Hippocampal formation (tissue), 2 donors: ENCODE measurements at regions not wholly inside any gene's neighbourhood (a gene's known extent, or its start where the extent isn't known, plus 50 kb on each side); places are given as distances from the start of the nearest gene placed in this dataset.

ENCODE experiments used
- DNase-seq, 2 donors: peaks; one replicate each; lab custom pipeline; 2025; lab: John Stamatoyannopoulos, UW

DNA sequence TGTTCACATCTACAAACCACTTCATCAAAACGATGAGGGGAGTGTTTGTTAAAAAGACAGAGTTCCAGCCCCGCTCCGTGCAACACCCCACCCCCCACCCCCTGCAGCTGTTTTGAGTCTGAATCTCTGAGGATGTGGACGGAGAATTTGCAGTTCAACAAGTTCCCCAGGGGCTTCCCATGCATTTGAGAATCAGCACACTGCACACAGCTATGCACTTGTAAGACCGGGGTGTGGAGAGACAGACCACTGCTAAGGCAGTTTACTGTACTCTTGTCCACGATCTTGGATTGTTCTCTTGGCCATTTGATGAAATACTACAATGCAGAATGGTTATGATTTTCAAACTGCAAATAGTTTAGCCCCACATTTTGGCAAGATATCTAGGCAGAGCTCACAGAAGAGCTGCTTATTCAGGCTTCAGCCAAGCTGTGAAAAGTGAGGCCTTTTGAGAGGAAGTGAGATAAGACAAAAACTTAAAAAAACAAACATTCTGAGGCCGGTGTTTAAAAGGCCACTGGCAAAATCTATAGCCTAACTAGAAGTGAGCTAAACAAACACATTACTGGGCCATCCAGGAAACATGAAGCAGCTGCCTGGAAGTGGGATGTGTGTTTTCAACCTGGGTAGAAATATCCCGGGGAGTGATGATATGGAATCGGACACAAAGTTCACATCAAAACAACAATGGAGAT is 308.2 kb upstream of the ADAMTS9 start:
- no peak for DNase-seq

DNA sequence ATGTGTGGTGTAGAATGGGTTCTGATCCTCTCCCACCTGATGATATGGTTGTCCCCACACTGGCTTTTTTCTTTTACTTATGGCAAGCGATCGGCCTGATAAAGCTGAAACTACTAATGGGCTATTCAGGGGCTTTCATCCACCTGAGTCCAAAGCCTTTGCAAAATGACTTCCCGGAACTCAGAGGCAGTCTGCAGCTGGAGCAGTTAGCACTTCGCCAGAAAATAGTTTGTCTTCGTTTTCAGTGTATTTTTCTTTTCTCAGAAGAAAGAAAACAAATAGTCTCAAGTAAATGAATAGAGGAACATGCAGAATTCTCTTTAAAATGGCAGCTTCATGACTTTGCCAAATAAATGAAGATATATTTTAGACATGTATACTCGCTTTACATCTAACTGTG is 306.0 kb upstream of the ADAMTS9 start:
- no peak for DNase-seq

DNA sequence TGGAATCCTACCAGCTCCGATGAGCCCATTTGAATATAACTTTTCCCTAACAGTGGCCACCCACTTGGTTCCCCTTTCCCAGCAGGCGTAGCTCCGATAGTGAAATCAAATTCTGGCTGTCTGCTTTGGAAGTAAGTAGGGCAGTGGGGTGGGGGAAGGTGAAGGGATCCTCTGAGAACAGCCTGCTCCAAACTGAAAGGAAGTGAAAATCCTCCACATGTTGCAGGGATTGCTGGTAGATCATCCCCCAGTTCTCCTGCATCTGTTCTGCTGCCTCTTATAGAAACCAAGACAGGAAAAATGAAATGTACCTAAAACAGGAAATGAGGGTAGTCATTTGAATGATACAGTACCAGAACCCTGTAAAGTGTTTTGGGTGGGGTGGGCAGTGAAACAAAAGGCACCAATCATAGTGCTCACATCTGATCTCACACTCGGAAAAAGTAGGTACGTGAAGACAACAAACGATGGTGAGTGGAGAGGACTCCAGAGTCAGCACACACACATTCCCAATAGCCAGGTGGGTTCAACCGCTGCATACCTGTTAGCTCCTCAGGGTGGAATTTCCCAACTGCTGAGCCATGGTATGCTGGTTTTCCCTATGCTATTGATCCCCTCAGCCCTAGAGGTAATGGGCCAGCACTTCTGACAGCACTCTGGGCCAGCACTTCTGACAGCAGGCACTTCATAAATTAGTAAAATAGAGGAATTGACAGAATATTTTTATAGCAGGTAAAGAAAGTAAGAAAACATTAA is 304.9 kb upstream of the ADAMTS9 start:
- DNase-seq: no peak

DNA sequence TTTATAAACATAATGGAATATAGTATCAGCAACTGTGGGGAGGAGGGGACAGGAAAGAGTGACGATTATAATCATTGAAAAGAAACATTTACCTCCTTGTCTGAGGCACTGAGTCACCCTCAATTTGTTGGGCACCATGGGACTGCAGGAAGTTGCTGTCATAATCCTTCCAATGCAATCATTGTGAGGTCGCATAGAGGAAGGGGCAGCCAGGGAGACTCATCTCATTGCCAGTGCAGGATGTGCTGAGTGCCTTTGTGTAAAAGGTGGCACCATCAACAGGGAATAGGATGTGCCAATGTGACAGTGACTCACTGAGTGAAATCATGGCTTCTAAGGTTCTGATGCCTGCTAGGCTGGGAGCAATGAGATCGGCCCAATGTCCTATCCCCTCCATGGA is 300.4 kb upstream of the ADAMTS9 start:
- DNase-seq: no peak

DNA sequence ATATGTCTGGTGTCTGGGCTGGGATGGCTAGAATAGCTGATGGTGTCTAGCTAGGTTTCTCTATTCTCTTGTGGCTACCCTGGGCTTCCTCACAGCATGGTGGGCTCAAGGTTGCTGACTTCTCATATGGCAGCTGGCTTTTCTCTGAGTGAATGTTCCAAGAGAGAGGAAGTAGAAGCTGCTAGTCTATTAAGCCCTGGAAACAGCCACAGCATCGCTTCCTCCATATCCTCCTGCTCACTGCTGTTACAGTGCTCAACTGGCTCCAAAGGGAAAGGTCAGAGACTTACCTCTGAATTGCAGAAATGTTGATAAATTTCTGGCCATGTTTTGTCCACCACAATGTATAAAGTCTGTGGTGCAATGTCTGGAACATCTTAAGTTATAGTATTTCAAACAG is 299.9 kb upstream of the ADAMTS9 start:
- no peak for DNase-seq

DNA sequence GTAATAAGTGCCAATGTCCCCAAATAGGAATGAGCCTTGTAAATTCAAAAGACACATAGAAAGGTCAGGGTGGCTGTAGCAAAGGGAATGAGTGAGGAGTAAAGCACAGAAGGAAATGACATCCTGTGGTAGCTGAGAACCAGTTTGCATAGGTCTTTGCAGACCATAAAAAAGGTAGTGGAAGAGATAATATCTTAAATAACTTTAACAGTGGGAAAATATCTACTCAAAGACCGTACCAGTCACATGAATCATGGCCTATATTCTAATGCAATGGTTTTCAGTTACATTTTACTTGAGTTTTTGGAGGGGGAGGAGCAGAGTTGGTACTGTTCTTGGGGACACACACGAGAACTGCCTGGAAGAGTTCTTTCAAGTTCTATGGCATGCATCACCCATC is 297.3 kb upstream of the ADAMTS9 start:
- no peak for DNase-seq

DNA sequence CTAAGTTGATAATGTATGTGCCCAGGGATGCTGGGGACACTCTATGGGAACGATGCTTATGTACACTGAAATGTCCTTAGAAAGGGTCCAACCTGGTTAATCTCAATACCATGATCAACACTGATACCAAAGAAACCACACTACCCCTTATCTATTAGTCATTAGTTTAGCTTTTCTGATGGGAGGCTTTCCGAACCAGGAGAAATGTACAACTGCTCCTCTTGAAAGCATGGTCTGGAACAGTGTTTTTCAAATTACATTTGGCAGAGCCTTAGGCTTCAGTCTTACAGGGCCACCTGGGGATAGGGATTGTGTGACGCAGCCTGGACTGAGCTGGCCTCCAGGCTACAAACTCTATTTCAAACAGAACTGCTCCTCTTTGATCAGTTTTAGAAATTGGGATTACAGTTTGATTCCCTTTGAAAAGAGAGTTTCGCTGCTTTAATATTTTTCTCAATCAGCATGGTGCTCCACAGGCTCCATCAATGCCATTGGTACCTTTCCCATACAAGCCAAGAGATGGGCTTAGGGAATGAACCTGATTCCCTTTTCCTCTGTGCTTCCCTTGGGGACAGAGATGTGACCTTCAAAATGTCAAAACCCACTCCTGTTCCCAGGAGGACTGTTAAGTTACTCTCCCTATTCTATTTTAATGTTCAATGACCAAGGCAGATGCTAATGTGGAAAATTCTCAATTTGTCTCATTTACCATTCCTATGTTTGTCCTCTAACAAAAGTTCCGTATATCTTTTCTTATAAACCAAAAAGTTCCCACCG is 296.0 kb upstream of the ADAMTS9 start:
- no peak for DNase-seq

DNA sequence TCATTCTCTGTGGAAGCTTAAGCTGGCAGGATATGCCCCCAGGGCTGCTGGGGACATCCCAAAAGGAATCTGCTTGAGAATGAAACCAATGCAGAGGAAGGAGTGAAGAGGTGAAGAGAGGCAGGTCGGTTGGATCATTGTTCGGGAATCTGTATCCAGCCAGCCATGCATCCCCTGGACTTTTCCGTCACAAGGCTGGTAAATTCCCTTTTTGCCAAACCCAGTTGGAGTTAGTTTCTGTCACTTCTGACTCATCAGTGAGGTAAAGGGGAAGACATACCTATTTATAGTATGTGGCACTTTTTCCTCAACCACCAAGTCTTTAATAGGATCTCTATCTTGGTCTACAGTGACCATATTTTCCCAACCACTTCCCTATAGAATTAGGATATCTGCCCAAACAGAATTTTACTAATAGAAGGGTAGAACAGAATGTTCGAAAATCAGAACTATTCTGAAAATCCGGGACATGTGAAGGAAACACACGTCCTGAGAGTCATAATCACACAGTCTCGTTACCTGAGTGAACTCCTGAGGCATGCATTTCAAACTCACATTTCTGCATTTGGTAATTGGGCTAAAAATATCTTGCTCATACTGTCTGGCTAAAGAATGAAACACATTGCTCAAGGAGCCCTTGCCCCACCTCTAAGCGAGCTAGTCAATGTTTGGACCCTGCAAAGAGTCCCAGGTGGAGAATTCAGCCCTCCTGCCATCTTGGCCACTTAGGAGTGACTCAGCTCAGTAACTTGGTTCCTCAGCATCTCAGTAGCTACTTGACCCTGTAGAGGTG is 289.7 kb upstream of the ADAMTS9 start:
- DNase-seq: no peak

DNA sequence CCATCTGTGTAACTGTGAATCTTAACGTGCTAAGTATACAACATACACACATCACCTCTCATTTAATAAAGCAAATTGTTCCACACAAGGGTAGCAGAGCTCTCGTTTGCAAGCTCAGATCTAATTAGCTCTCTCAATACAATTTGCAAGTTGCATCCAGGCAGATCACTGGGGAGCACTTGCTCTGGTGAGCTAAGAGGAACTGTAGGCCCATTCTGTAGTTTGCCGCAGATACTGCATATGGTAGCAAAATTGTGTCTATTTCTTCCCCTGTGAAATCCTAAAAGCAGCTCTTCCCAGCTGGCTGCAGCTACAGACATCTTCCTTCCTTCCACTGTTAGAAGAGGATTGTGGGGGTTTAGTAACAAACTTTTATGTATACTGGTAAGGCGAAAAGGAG is 288.7 kb upstream of the ADAMTS9 start:
- no peak for DNase-seq

DNA sequence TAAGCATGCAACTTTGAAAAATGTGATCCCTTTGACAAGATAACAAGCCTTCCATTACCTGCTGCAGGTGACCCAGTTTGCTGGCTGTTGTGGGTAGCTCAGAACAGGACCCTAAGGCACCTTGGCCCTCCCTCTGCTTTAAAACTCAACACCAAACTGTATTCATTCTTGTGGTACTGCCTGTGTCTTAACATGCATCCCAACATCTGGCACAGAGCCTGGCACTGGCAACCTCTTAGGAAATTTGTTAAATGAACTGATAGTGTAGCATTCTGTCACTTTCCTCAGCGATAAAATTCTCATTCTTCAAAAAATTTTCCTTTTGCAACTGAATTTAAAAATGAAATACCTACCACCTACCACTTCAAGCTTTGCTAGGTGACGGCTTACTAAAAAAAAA is 287.3 kb upstream of the ADAMTS9 start:
- no peak for DNase-seq

DNA sequence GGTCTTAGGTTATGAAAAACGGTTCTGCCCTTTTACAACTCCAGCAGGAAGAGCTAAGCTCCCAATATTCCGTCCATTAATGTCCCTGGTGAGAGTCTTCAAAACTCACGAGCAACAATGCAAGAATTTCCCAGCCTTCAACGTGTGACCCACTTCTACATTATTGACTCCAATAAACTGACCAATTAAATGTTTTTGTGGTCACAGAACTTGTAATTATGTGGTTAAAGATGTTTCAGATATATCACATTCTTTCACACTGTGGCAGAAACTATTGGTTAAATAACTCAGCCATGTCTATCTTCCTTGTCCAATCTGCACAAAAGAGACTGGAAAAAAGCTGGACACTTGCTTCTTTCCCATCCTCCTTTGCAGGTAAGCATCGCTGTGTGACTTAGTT is 286.6 kb upstream of the ADAMTS9 start:
- no peak for DNase-seq

DNA sequence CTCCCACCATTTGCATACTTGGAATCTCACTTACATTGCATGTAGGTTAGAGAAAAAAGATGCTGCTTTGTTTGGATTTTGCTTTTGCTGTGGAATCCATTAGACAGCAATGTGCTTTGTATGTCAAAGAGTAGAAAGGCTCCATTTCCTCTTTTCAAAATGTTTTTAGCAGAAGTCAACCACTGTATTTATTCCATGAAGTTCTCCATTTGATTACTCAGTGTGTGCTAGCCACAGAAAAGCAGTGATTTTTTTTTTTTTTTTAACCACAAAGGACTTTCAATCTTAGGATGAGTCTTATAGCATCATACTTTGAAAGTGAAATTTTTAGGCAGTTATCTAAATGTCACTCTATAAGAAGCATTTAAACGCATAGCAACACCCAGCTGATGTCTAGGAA is 285.0 kb upstream of the ADAMTS9 start:
- DNase-seq: no peak

DNA sequence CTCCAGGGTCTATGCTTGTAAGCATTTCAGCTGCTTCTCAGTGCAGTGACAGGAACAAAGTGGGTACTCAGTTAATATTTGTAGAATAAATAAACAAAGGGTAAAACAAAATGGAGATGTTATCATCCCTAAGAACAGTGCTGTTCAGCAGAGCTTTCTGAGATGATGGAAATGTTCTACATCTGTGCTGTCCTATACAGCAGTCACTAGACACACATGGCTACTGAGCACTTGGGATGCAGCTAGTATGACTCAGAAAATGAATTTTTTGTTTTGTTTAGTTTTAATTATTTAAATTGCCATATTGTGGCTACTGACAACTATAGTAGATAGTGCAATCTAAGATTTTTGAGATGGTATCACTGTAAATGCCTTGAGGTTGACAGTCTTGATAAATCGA is 283.8 kb upstream of the ADAMTS9 start:
- DNase-seq: no peak

DNA sequence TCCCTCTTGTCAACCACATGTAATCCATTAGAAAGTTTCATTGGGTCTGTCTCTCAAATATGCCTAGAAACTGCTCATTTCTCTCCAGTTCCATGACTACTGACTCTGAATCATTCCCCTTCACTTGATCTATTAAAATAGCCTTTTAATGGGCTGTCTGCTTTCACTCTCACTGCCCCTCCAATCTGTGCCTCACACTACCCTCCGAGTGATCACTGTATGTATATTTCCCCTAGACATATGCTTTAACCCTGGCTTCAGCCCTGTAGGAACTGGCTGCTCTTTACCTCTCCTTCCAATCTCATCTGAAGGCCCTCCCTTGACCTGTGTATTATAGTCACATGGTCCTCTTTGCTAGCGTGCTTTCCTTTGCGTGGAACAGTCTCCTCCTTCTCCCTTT is 282.8 kb upstream of the ADAMTS9 start:
- DNase-seq: no peak

DNA sequence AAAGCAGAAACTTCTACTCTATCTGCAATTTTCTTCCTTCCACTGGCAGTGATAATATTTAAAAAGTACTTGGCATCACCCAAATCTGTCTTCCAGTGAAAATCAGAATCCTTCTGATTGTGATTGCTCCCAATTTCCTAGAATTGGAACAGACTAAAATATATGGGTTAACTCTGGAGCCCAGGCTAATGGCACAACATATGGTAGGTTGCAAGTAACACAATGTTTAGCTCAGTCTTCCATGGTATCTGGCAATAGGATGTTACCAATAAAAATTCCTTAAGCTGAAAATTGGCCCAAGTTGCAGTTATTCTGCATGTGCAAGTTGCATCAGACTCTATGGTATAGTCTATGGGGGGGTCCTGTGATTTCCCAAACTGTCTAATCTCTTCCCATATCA is 273.5 kb upstream of the ADAMTS9 start:
- DNase-seq: no peak

DNA sequence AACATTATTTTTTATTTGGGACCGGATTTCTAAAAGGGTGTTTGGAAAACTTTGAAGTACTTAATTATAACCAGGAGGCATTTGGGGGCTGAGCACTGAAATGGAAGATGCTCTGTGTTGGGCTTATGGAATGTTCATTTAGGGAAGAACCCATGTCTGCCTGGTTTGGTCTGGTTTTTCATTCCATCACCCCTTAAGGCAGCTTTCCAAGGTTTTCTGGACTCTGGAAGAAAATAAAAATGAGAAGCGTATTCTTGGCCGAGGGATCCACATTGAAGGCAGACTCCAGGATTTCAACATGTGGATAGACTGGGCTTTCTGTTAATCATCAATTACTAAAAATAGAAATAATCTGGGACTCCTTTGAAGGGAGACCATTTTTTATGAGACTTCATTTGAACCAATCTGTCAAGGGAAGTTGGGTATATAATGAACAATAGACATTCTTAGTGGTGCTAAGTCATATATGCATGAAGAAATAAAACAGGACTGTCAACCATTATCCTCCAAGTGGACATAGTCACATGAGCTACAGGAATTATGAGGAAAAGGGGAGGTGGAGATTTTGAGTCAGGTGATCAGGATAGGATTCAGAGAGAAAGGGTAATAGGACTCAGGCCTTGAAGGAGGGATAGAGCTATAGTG is 270.5 kb upstream of the ADAMTS9 start:
- DNase-seq: no peak

DNA sequence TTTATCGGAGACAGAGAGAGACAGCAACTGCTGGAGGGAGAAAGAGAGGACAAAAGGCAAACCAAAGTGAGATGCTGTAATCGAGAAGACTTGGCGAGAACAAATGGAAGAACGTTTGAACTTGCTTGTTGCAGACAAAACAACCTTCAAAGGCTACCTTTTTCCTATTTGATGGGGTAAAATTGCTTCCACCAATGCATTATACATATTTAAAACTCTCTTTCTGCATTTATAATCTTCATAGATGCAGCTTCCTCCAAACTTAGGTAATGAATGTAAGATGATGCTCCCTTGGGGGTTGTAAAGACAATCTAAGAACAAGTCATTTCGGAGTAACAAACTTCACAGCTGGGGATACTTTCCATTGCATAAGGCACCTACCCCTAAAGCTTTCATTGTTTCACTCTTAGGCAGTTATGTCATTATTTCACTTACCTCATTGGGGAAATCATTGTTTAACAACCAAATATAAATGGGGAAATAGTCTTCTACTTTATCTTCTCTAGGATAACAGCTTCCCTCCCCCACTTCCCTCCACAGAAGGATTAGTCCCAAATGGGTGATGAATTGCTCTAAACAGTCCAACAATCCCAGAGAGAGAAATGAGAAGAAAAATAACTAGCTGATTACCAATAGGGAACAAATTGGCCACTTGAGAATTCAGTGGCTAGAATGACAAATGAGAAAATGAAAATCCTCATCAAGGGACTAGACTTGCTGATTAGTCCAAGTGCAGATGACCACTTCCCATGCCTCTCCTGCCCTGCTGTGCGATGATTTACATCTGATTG is 269.8 kb upstream of the ADAMTS9 start:
- DNase-seq: no peak

DNA sequence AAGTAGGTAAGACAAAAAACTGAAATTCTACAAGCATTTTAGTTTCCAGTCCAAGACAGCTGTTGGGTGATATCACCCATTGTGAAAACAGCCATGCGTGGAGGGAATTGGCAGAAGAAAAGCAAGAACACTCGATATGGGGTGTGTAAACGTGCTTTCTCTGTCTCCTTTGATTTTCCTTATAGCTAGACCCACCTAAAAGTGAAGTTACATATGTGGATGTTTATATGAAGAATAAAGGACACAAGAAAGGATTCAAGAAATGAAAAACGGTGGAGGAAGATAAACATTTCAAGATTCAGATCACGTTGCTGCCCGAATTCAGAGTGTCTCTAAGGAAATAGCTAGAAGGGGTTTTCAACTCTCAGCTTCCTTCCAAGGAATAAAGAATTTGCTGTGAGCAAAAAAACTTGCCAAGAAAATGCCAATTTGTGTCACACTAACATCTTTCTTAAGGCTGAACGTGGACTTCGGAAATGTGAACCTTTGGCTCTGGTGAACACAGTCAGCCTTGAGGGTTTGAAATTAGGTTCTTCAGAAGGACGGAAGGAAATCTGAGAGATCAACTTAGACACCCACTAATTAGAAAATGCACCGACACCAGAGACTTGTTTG is 269.0 kb upstream of the ADAMTS9 start:
- DNase-seq: no peak

DNA sequence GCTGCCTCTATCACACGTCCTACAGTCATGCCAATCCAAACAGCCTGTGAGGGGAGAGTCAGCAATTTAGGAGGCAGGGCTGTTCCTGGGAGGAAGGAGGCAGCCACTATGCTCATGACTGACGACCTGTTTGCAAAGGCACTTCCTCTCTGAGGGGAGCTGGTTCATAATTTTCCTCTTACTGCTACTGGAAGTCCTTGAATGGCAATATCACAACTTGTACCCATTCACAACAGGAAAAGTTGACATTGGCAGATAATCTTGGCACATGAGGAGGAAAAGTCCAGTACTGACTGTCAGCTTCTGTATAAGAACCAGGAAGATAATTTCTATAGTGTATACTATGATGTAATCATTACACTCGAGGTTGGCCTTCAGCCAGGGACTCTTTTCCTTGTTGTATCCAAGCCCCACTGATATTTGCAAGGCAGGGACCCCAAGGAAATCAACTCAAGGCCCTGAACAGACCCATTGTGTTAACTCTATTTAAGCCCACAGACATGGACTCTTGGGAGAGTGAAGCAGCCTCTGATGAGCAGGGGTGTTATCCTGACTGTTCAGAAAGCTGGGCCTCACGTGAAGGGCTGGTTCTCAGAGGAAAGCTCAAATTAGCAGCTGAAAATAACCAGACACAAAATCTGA is 267.3 kb upstream of the ADAMTS9 start:
- DNase-seq: no peak

DNA sequence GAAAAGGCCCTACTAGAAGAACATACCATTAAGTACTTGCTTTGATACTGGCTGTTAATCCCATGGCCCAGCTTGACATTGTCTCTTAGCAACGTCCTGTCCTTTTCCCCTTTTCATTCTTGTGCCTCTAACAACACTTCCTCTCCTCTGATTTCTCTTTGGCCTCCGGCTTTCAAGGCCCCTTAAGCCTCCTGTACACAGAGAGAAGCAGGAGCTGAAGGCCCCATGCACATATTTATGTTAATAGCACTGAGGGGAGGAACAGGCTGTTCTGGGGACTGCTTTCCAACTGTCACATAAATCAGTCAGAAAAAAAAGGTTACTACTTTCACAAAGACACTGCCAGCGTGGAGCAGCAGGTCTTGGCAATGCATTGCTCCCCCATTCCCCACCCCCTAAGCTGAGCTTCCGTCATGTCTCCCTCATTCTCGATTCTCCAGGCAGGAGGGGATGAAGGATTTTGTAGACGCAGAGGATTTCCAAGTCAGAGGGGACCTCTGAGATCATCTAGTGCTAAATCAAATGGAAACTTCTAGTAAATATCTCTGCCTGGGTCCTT is 257.4 kb upstream of the ADAMTS9 start:
- peak in 1 of 2 donors; percentile 42 for DNase-seq
